NCI-H524 treated with DMSO at 0.1 percent for 48 hours (cell line): ENCODE measurements at regions not wholly inside any gene's neighbourhood (a gene's known extent, or its start where the extent isn't known, plus 50 kb on each side); places are given as distances from the start of the nearest gene placed in this dataset.

ENCODE experiments used
- DNase-seq: peaks from one replicate; lab custom pipeline; 2025; lab: John Stamatoyannopoulos, UW

DNA sequence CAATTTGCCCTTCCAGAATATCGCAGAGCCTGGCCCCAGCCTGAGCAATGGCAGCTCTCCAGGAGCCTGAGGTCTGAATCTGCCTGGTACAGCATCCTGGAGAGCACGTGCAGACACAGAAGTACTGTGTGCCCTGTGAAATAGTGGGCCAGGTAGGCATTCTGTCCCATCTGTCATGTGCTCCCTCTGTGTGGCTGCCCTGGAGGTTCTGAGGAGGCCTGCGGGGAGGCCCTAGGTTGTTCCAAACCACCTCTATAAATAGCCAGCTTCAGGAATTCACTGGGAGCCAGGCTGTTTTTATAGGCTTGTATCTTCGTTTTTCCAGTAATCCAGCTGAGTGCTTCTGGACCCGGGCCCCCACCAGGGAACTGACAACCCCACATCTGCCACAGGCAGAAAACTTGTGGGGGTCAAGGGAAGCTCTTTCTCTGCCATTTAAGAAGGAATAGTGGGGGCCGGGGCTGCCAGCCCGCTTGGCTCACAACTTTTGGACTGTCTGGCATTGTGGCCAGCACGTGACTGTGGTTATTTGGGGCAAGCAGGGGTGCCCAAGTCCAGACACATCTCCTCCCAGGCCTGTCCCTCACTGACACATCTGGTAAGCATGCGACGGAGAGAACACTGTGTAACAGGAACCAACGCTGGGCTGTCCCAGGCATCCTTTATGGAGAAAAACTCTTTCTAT, 356.3 kb upstream of the TNRC6C start:
- no peak for DNase-seq

DNA sequence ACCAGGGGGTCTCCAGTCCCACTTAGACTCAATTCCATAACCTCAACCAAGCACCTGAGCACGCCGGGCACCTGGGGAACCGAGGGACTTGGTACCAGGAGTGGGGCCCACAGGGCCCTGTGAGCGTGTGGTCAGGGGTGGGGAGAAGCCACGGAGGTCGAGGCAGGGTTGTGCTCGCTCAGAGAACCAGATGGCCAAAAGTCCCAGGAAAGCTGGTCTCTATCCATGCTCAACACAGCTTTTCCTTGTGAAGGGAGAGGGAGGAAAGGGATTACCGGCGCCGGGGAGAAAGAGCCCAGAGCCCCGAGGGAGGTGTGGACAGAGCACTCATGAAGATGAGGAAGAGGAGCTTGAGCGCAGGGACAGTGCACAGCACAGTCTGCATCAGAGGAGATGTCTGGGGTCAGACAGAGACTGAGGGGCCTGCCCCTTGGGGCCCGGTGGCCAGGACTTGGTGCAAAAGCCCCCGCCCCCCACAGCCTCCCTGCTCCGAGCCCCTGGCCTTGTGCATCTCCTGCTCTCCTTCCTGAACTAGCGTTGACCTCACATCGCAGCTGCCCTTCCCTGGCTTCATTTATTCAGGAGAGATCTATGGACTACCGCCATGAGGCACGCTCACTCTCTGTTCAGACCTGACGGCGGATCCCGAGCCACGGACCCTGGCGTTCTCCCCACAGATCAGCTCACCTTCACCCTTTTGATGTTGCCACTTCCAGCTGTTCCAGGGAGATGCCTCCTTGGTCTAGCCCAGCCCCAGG, 355.4 kb upstream of the TNRC6C start:
- no peak for DNase-seq

DNA sequence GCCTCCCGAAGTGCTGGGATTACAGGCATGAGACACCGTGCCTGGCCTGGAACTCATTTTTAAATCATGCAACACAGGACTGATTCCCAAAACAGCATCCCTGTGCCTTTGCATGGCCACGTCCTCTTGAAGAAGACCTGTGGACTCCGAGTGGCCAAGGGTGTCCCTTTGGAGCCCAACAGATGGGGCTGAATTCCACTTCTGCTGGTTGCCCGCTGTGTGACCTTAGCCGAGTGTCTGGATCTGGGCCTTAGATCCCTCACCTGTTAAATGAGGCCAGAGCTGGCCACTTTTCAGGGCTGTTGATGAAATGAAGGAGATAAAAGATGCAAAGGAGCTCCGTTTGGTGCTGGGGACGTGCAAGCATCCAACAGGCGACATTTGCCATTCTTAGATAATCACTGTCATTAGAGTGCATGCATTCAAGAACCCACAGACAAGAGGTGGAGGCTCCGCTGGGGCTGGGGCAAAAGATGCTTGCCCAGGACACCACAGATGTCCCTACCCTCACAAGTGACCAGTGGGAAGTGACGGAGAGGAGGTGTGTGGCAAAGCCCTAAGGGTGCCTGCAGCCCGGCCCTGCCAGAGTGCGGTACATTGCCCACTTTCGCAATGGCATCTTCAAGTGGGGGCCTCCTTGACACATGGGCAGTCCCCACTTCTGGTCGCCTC, 354.1 kb upstream of the TNRC6C start:
- DNase-seq = no peak

DNA sequence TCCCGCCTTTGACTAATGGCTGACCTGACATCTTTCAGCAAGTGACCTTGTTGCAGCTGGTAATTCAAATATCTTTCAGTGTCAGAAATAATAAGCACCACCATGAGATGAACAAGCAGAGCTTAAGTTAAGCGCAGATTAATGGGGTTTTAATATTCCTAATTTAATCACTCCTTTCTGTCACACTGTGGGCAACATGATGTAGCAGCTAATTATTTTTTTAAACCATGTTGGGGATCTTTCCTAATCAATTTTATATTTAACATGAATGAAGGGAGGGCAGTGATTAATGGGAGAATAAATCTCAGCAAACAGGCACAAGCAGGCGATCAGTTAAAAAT, 353.6 kb upstream of the TNRC6C start:
- DNase-seq = no peak

DNA sequence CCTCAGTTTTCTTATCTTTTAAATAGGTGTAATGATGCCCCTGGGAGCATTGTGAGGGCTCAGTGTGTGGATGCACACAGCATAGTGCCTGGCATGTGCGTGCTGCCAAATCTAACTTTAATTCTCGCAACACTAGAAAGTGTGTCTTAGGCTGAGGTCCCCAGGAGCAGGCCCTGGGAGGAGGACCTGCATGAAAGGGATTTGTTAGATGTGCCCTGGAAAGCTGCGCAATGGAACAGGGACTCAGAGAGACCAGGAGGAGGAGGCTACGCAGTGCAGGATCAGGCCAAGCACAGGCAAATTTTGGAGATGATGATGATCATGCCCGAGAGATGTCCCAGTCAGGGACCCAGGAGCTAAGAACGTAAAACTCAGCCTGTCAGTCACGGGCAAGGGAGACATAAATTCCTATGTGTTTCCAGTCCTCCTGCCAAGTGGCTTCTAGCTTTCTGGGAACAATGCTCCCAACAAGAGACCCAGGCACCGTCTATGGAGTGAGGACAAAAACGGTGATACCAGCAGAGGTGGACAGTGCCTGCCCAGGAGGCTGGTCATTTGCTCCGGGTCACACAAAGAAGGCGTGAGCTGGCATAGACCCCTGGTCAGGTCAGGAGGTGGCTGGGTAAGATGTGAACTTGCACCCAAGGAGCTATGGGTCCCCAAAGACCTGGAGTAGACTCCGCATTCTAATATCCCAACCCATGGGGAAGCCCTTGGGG, 352.2 kb upstream of the TNRC6C start:
- no peak for DNase-seq

DNA sequence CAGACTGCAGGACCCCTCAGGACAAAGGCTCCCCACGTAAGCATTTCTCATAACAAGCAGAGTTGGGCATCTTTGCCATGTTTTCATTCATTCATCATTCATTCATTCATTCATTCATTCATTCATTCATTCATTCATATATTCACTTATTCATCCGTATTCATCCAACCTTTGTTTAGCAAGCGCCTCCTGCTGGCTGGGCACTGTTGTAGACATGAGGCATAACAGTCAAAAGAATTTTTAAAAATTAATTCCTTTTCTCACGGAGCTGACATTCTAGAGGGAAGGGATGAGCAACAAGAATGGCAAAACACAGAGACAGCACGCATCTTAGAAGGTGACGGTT, 351.7 kb upstream of the TNRC6C start:
- DNase-seq = no peak

DNA sequence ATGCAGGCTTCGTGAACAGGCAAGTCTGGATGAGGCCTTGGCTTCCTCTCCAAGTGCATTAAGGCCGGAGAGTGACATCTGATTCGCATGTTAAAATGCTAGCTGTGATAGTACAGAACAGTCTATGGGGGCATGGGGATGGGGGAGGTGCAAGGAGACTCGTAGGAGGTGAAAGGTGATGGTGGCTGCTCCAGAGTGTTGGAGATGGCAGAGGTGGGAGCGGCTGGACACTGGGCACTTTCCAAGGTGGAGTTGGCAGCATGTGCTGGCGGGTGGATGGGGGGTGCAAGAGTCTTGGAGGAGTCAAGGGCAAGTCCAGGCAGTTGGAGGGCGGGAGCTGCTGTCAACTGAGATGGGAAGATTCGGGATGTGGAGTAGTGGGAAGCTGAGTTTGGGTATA, 350.9 kb upstream of the TNRC6C start:
- DNase-seq = no peak

DNA sequence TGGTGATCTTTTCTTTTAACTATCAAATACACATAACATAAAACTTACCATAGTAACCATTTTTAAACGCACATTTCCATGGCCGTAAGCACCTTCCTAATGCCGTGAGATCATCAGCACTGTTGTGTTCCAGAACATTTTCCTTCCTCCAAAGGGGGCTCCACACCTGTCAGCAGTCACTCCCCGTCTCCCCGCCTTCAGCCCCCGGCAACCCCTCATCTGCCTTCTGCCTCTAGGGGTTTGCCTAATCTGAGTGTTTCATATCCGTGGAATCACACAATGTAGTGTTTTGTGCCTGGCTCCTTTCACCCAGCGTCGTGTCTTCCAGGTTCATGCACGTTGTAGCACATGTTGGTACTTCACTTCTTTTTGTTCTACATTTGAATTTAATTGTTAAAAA, 350.1 kb upstream of the TNRC6C start:
- DNase-seq = no peak

DNA sequence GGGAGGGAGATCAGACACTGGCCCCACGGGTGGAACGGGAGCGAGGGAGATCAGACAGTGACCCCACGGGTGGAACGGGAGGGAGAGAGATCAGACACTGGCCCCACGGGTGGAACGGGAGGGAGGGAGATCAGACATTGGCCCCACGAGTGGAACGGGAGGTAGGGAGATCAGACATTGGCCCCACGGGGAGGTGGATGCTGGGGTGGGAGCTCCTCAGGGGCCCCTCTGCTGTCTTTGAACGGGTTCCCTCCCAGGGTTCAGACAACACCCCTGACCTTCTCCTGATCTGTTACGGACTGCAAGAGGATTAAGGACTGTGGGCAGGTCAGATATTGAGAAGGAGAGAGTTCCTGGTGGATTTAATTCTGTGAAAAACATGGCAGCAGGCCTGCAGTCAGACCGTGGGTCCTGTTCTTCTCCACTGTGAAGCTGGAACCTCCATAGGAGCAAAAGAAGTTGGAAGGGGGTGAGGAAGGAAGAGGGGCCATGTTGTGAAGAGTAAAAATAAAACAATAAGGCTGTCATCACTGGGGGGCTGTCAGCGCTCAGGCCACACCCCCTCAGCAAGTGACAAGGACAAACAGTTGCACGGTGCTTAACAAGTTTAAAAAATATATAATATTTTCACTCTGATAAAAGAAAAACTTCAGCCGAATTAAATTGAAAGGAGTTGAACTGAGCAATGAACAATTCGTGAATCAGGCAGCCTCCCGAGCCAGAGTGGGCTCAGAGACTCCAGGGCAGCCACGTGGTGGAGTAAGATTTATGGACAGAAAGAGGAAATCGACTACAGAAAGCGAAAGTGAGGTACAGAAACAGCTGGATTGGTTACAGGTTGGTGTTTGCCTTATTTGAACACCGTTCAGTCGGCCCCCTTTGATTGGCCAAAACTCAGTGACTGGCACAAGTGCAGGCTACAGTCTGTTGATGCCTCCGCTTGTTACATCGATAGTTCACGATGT, 348.7 kb upstream of the TNRC6C start:
- no peak for DNase-seq

DNA sequence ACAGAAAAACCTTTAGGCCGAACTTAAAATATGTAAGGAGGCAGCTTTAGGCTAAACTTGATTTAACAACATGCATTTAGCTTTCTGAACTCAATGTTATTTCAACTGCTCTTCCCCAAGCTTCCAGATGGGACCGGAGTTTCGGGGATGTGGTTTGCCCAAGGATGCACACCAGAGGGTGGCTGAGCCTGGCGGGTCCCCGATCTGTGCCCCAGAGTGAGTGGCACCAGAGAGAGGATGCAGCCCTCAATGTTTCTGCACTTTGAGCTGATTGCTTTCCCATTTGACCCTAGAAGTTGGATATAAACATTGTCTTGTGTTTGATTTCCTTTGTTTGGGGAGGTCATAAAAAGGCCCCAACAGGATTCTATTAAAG, 348.0 kb upstream of the TNRC6C start:
- no peak for DNase-seq

DNA sequence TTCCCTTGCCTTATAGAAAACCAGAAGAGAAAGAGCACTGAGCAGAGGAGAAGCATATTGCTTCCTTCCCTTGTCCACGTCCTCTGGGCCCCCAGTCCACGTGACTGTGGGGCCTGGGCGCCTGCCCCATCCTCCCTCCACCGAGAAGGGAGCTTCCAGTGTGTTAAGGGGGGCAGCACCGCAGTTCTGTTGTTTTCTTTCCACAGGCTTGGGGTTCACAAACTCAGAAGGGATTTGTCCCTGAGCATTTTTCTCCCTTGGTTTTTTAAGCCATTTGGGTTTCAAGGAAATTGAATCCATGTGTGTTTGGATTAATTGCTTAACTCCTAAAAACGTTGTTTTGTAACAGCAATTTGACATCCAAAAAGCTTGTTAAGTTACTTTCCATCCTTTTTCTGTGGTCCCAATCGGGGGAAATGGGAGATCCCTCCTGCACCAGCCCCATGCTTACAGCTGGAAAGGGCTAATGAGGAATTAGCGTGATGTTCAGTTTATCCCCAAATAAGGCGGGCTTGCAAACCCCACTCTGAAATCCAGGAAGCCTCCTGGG, 347.5 kb upstream of the TNRC6C start:
- DNase-seq = no peak

DNA sequence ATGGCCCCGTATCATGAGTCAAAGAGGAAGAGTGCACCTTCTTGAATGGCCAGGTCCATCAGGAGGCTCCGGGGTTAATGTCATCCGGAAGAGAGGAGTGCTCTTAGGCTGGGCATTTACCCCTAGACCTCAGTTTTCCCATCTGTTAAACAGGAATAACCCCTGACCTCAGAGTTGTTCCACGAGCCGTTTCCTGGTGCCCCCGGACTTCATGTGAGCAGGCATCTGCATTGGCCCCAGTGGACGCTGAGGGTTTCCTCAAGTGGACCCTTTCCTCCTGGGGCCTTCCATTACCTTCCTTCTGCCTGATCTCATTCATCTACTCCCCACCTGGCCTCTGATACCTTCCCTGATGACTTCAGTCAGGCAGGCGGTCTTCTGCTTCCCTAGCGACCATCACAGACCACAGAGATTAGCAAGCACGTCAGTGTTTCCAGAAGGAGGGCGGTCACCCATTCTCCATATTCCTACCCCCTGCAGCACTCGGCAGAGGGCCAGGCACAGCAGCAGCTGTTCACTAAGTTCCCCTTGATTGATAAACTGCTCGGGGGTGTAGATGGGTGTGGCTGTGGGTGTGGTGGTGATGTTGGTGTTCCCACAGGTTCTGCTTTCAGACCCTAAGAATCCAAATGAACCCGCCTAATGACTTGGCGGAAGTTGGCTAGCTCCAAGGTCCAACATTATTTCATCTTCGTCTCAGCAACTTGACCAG, 346.6 kb upstream of the TNRC6C start:
- DNase-seq = no peak

DNA sequence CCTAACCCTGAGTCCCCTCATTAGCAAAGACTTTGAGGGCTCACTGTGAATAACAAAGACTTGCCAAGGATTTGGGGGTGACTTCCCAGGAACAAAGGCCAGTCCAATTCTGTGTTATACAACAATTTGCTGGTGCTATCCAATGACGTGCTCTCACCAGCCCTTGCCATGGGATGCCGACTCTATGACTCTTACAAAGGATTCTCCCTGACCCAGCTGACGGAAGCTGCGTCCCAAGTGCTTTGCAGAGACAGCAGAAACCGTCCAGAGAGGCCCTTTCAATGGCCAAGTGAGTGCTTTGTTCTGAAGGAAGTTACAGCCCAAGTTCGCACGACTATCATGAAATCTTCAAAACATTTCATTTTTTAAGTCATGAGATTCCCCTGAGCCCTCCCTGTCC, 345.3 kb upstream of the TNRC6C start:
- no peak for DNase-seq

DNA sequence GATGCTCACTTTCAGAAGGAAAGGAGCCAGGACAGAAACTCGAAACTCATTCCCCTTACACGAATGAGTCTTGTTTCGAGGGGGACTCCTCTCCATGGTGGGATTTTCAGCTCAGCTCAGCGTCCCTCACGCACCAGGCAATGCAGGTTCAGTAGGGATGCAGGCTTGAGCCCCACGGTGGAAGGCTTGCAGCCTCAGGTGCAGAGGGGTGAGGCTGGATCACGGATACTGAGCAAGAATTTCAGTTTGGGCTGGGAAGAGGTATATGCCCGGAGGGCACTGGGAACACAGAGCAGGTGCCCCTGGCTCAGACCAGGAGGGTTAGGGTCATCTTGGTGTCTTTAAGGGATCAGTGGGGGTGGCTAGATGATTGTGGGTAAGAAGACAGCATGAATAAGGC, 344.9 kb upstream of the TNRC6C start:
- DNase-seq = no peak

DNA sequence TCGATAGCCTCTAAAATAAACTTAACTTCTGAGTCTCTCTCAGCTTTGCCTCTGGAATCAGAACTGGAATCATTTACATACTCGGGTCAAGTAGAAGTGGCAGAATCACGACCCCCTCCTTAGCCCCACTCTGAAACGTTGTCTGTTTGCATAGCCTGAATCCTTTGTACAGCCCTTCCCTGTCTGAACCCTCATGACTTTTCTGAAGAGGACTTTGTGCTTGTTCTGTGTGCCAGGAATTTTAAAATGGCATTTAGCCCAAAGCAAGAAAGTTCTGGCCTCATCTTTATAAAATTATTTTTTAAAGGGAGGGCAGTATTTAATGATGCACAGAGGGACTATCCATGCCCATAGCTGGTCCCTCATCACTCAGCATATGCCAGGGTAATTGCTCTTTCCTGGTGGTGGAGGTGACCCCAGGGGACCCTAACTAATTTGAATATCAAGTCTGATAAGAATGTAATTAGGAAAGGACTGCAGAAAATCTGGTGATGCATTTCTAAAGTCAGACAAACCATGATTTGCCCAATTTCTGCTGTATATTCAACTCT, 342.7 kb upstream of the TNRC6C start:
- DNase-seq = no peak

DNA sequence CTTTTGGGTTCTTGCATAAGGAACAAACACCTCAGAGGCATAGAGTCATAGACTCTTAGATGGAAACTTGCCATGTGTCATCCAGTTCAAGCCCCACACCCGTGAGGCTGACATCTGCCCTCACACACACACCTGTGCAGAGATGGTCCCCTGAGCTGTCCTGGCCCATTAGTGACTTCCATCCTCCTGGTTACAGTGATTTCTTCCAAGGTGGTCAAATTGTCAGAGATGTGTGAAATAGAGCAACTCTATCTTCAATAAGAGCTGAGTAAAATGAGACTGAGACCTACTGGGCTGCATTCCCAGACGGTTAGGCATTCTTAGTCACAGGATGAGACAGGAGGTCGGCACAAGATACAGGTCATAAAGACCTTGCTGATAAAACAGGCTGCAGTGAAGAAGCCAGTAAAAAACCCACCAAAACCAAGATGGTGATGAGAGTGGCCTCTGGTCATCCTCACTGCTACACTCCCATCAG, 342.2 kb upstream of the TNRC6C start:
- DNase-seq = no peak

DNA sequence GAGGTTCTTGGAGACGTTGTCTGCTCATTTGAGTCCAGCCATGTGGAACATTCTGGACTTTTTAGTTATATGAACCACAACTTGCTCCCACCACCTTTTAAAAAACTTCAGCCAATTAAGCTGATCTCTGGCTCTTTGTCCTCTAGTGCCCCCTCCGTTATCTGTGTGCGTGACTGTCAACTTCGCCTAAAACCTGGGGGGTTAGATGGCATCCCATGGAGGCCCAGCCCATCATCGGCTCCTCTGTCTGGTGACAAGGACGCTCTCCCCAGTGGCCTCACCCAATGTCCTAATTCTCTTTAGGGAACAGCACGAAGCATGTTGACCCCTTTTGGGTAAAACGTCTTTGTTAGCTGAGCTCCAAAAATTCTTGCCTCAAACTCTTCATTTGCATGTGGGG, 341.0 kb upstream of the TNRC6C start:
- no peak for DNase-seq

DNA sequence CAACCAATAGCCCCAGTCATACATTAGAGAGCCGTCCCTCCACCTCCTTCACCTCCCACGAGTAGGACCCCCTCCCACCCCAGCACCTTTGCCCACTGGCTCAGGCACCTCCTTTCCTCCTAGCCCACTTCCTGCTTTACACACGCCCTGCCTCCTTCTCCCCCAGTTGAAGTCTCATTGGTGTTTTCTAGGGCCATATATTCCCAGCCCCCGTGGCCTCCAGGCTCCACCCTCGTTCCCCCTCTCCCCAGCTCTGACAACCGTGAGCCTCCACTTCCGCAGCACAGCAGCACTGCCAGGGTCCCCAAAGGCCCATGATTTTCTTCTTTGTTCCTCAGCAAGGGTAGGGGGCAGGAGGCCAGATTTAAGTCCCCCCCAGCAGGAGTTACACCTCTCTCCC, 340.3 kb upstream of the TNRC6C start:
- DNase-seq = no peak

DNA sequence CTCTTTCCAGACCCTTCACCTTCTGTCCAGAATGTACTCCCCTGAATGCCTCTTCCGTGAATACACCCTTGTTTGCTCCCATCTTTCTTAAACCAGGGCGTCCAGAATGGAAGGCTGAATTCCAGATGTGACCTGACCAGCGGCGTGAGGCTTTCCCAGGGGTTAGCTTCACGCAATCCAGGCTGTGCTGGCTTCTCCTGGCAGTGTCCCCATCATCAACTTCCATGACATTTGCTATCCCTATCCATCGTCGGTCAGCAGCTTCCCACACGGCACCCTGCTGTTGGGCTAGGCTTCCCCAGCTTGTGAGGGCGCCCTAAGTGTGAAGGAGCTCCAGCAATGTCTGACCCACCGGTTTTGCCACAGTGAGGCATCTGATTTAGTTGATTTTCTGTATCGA, 339.8 kb upstream of the TNRC6C start:
- DNase-seq = no peak

DNA sequence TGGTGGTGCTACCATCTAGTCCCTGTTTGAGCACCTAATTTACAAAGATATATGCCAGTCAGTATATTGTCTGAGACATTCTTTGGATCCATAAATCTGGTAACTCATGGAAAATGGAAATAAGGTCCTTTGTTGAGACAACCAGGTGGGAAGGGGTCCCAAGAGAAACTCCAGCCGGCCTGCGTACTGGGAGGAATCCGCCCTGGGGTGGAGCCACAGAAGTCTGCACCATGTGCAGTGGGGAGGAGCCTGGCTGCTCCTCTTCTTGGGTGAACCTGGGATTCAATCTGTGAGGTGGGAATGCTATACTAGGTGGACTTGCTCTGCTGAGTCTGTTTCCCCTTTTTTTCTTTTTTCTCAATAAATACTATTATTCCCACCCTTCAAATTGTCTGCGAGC, 339.2 kb upstream of the TNRC6C start:
- DNase-seq = no peak
